SU-DHL-6 (cell line): ENCODE measurements at regions not wholly inside any gene's neighbourhood (a gene's known extent, or its start where the extent isn't known, plus 50 kb on each side); places are given as distances from the start of the nearest gene placed in this dataset.

Experiments
- CTCF ChIP-seq: fragments of 200-600 bp; sonication (generic); IDR thresholded peaks from one replicate; pipeline ENCODE4 v1.5.1; 2017; ENCODE audit warnings: antibody characterized with exemption, mild to moderate bottlenecking, low read length, moderate library complexity; ENCODE audit not compliant: insufficient read depth, poor library complexity, severe bottlenecking
- EZH2phosphoT487 ChIP-seq: fragments of 200-600 bp; sonication (generic), shearing (Covaris generic); conservative IDR thresholded peaks from 2 replicates; pipeline ENCODE4 v1.6.1; 2018; ENCODE audit warnings: mild to moderate bottlenecking, antibody characterized with exemption, low read length, moderate library complexity, mixed read lengths

GRCh38 chr11:37497326-37497725, 899.3 kb upstream of the RAG2 start:
- TF ChIP-seq CTCF (no peak), EZH2phosphoT487 (no peak)
